Activated CD4-positive, alpha-beta T cell treated with anti-CD3 and anti-CD28 coated beads for 1 hour (primary cell): ENCODE measurements at regions not wholly inside any gene's neighbourhood (a gene's known extent, or its start where the extent isn't known, plus 50 kb on each side); places are given as distances from the start of the nearest gene placed in this dataset.
"Not testable (repeated sequence)": the region's sequence is repeated elsewhere in the genome, so short reads cannot be mapped to it uniquely, and the experiment has no call there.

Experiments used
- DNase-seq: peaks from one replicate; pipeline ENCODE4 v3.0.0-alpha.2; 2020

- DNase-seq: no peak
Observed at GRCh38 chr3:105982207-105982606, 113.4 kb upstream of the CBLB start.

GRCh38 chr3:105984837-105985236 lies 116.0 kb upstream of the CBLB start:
- DNase-seq: no peak

GRCh38 chr3:105986343-105986742 lies 117.5 kb upstream of the CBLB start:
- DNase-seq: not testable (repeated sequence)

- no peak for DNase-seq
Observed at GRCh38 chr3:105987809-105988208, 119.0 kb upstream of the CBLB start.

DNA sequence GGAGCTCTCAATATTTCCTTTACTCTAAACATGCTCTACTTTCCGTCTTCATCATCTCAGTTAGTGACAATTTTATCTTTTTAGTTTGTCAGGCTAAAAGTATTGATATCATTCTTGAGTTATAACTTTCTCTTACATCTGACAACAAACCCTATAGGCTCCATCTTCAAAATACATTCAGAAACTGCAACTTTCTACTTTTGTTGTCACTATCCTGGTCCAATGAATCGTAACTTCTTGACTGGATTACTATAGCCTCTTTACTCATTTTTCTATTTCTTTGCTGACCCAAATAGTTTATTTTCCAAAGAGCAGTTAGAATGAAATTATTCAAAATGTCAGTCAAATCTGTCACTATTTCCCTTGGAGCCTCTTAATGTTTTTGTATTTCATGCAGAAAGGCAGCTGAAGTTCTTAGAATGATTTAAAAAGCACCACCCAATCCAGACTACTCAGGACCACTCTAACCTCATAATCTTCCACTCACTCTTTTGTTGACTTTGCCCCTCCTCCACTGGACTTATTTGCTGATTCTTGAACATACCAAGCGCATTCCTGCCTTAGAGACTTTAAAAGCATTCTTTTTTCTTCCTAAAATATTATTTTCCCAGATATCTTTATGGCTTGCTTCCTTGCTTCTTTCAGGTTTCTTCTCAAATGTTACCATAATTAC lies 119.9 kb upstream of the CBLB start:
- no peak for DNase-seq

DNA sequence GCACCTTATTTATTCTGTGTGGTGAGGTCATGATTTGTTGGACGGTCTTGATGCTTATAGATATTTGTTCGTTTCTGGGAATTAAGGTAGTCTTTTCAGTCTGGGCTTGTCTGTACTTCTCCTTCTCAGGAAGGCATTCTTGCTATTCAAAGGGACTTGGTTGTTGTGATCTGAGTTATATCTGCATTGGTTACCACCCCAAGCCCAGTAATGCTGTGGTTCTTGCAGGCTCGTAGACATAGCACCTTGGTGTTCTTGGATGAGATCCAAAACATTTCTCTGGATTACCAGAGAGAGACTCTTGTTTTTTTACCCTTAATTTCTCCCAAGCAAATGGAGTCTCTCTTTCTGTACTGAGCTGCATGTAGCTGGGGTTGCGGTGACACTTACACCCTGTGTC lies 128.0 kb upstream of the CBLB start:
- DNase-seq: no peak

DNA sequence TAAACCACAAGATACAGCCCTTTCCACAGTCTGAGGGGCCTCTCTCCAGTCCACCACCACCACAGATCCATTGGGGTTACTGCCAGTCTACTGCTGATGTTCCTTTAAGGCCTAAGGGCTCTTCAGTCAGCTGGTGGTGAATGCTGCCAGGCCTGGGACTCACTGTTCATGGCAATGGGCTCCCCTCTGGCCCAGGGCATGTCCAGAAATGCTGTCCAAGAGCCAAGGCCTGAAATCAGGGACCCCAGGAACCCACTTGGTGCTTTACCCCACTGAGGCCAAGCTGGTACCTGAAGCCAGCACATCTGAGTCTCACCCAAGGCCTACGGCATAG lies 128.6 kb upstream of the CBLB start:
- DNase-seq: no peak

GRCh38 chr3:105997800-105998526 lies 129.2 kb upstream of the CBLB start:
- no peak for DNase-seq

DNA sequence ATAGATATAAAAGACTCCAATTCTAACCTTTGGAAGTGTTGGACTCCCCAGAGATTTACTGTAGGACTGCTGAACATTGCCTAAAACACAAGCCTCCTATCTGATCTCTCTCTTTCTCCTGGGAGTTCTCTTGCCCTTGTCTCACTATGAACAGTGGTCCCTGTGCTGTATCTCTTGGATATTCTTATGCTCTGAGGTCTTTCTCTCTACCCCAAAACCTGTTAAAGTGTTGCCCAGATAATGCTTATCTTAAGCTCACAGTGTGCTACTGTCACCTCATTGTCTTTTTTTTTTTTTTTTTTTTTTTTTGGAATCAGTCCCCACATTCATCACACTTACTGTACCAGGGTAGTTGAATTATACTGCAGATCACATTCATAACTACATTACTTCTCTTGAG lies 131.0 kb upstream of the CBLB start:
- DNase-seq: no peak

GRCh38 chr3:106001923-106002322 lies 133.1 kb upstream of the CBLB start:
- DNase-seq: no peak

GRCh38 chr3:106004137-106004681 lies 135.4 kb upstream of the CBLB start:
- DNase-seq: no peak

DNA sequence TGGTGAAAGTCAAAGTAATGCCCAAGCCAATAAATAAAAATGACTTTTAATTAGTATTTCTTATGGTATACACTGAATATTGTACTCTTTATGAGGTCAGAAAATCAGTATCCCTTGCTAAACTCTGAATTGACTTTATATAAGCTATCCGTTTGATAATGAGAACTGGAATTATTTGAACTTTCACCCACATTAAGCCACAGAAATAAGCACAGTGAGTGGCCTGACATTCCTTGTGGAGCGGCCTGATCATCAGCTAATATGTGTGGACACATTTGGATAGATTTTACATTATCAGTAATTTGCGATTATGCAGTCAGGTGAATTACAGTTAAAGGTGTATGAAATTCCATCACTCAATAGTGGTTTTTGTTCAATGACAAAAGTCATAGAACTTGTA lies 136.0 kb upstream of the CBLB start:
- no peak for DNase-seq

- no peak for DNase-seq
Observed at GRCh38 chr3:106006001-106006400, 137.2 kb upstream of the CBLB start.

DNA sequence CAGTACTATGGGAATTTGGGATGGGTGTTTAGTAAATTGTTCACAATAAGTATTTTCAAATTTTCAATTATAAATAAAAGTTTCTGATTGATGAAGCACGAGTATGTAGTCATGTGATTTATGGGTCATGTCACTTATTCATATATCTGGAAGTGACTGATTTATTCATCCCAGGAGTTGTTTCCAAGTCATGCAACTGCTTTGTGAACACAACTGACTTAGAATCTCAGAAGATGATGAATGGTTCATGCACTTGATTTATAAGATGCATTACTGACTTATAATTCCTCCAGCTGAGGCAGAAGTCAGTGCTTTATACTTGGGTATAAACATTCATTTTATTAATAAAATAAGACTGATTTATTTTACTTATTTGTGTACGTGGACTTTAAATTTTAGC lies 137.8 kb upstream of the CBLB start:
- DNase-seq: no peak

- no peak for DNase-seq
Observed at GRCh38 chr3:106007512-106007911, 138.7 kb upstream of the CBLB start.

GRCh38 chr3:106008766-106009165 lies 140.0 kb upstream of the CBLB start:
- DNase-seq: no peak

DNA sequence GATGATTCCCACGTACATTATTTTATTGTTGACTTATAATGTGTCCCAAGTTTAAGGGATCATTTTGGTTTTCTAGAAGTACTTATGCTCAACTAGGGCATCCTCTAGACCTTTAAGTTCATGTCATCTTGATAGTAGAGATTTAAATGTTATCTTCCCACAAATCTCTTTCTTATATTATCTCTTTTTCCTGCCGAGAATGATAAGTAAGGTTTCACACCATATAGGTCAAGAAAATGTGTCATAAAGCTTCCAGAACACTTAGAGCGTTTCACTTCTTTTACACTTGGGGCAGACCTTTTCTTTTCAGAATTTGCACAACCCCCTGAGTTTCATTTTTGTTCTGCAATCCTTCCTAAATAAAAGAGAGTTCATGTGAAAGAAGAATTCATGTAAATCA lies 142.0 kb upstream of the CBLB start:
- DNase-seq: no peak

DNA sequence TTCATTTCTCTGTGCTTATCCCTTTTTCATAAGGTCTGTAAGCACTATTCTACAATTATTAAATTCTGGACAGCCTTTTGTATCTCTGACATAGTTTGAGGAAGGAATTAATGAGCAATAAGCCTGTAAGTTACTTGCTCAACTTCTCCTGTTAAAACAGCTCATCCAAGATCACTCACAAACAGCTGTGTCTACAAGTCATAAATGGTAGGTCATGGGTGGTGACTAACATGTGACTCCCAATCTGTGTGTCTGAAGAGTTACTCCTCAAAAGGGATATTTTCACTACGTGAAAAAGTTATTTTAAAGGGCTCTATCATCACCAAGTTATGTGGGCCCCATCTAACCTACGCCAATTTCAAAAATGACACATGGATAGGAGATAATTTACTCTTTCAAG lies 145.2 kb upstream of the CBLB start:
- DNase-seq: no peak

GRCh38 chr3:106014518-106014917 lies 145.7 kb upstream of the CBLB start:
- DNase-seq: no peak

DNA sequence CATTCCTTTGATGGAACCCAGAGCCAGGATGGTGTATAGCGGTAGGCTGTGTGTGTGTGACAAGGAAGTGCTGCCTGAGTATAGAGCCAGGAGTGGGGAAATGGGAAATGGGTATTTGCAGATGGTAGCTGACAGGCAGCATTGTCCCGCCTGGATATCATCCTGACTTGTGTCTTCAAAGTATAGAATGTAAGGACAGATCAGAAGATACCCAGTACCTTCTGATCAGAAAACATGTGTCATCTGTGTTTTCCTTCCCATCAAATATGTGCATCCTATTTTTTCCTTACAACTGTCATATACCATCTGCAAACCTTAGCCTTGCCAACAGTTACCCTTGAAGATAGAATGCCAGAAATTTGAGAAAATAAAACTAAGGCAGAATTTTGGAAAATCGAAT lies 146.2 kb upstream of the CBLB start:
- no peak for DNase-seq

DNA sequence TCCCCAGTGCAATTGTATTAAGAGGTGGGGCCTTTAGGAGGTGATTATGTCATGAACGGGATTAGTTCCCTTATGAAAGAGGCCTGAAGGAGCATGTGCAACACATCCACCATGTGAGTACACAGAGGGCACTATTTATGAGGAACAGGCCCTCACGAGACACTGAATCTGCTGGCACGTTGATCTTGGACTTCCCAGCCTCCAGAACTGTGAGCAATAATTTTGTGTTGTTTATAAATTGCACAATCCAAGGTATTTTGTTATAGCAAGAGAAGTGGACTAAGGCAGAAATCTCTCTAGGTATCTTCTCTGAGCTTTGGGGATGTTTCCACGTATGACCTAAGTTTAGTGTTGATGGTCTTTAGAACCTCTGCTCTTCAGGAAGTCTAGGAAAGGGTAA lies 149.3 kb upstream of the CBLB start:
- no peak for DNase-seq

GRCh38 chr3:106018929-106019550 lies 150.2 kb upstream of the CBLB start:
- DNase-seq: no peak

DNA sequence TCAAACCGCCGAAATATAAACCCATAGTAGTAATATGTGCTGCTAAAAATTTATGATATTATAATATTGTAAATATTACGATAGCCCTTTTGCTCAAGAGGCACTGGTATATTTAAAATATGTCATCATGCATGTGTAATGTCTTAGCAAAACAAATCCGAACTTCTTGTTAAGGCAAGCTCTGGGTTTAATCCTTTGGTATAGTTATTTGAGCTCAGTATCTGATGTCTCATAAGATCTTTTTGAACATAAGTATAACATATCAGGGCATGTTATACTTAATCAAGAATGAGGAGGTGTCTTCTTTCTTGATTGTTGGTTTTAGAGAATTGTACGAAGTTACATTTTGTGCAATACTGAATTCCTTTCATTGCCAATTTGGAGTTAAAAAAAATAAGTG lies 154.1 kb upstream of the CBLB start:
- DNase-seq: no peak

GRCh38 chr3:106025151-106025722 lies 156.4 kb upstream of the CBLB start:
- DNase-seq: no peak
